ENCODE measurements at regions not wholly inside any gene's neighbourhood (a gene's known extent, or its start where the extent isn't known, plus 50 kb on each side); places are given as distances from the start of the nearest gene placed in this dataset.

DNA sequence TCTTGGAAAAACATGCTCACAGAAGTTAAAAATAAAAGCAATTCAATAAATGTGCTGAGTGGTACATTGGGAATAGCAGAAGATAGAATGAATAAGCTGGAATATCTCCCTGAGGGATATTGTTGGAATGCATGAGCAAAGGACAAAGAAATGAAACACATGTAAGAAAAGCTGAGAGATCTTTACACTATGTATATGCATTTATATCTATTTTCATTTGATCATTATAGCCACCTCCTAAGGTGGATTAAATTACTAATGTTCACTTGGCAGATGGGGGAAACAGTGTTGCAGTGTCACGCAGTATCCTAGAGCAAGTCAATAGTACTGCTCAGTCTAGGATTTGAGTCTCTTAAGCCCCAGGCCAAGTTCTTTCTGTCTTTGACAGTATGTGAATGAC lies 542.0 kb upstream of the MARCKS start:
- DNase-seq = no peak
- TF ChIP-seq GABPA (IDR thresholded peaks at IDR 0.05; ENCODE audit: low read depth) = no peak
- no peak for TF ChIP-seq TEAD4 (IDR thresholded peaks at IDR 0.05; ENCODE audit: borderline replicate concordance, insufficient read depth)
- no peak for TF ChIP-seq YY1 (IDR thresholded peaks at IDR 0.05; ENCODE audit: low read depth)
- TF ChIP-seq EZH2phosphoT487 (IDR thresholded peaks at IDR 0.05; ENCODE audit: borderline replicate concordance, low read depth) = no peak
- no peak for TF ChIP-seq TAF1 (IDR thresholded peaks at IDR 0.05; ENCODE audit: borderline replicate concordance, low read depth, low read length)
- TF ChIP-seq, protein P1, sequence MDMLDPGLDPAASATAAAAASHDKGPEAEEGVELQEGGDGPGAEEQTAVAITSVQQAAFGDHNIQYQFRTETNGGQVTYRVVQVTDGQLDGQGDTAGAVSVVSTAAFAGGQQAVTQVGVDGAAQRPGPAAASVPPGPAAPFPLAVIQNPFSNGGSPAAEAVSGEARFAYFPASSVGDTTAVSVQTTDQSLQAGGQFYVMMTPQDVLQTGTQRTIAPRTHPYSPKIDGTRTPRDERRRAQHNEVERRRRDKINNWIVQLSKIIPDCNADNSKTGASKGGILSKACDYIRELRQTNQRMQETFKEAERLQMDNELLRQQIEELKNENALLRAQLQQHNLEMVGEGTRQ (IDR thresholded peaks at IDR 0.05; ENCODE audit: borderline replicate concordance, low read depth, low read length) = no peak
- TF ChIP-seq, protein P2, sequence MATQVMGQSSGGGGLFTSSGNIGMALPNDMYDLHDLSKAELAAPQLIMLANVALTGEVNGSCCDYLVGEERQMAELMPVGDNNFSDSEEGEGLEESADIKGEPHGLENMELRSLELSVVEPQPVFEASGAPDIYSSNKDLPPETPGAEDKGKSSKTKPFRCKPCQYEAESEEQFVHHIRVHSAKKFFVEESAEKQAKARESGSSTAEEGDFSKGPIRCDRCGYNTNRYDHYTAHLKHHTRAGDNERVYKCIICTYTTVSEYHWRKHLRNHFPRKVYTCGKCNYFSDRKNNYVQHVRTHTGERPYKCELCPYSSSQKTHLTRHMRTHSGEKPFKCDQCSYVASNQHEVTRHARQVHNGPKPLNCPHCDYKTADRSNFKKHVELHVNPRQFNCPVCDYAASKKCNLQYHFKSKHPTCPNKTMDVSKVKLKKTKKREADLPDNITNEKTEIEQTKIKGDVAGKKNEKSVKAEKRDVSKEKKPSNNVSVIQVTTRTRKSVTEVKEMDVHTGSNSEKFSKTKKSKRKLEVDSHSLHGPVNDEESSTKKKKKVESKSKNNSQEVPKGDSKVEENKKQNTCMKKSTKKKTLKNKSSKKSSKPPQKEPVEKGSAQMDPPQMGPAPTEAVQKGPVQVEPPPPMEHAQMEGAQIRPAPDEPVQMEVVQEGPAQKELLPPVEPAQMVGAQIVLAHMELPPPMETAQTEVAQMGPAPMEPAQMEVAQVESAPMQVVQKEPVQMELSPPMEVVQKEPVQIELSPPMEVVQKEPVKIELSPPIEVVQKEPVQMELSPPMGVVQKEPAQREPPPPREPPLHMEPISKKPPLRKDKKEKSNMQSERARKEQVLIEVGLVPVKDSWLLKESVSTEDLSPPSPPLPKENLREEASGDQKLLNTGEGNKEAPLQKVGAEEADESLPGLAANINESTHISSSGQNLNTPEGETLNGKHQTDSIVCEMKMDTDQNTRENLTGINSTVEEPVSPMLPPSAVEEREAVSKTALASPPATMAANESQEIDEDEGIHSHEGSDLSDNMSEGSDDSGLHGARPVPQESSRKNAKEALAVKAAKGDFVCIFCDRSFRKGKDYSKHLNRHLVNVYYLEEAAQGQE (IDR thresholded peaks at IDR 0.05; ENCODE audit: low read depth, low read length) = no peak
- TF ChIP-seq JUND (IDR thresholded peaks at IDR 0.05) = no peak
- TF ChIP-seq MEF2A (IDR thresholded peaks at IDR 0.05; ENCODE audit: borderline replicate concordance, low read depth) = no peak
- no peaks in the 10 kb centered on the region for H3K9me2 ChIP-seq
- 100% methylated on average over 1 of the region's 1 CpG for WGBS (ENCODE audit: low lambda C conversion rate)
- H3K36me3 ChIP-seq (replicated peaks in 1 of 2; ENCODE audit: control insufficient read depth in 1 of 2, insufficient read depth in 2 of 2, low read length in 1 of 2) = peaks cover 0 to 4% of the 10 kb centered on the region in 2 experiments
- no peak overlapping the region for H3K27ac ChIP-seq (ENCODE audit: low read depth in 2 of 2, low read length in 1 of 2)
- H3K9ac ChIP-seq = no peak overlapping the region
- no peaks in the 10 kb centered on the region; a peak in 2 of 4 replicates for H3K4me1 ChIP-seq (ENCODE audit: control insufficient read depth in 1 of 2, insufficient read depth in 2 of 2, low read depth in 1 of 2, low read length in 1 of 2)
- no peaks in the 10 kb centered on the region for H3K9me3 ChIP-seq
- H4K20me1 ChIP-seq (ENCODE audit: insufficient read depth) = no peaks in the 10 kb centered on the region
- H2AFZ ChIP-seq (ENCODE audit: low read depth) = no peak overlapping the region
- H3K27me3 ChIP-seq (ENCODE audit: insufficient read depth) = no peaks in the 10 kb centered on the region
- CTCF ChIA-PET = interaction anchor here (0.6 kb wide), 1 partner anchor 812 kb away, joined by 3 read pairs; no protein-coding TSS in a partner anchor
- H3K79me2 ChIP-seq (ENCODE audit: insufficient read depth) = no peaks in the 10 kb centered on the region
- H3K4me2 ChIP-seq = no peak overlapping the region
- H3F3A ChIP-seq (replicated peaks; ENCODE audit: insufficient read depth) = no peaks in the 10 kb centered on the region
- POLR2A ChIA-PET = no interaction called here
- H3K4me3 ChIP-seq (ENCODE audit: low read depth in 2 of 2, low read length in 1 of 2) = no peak overlapping the region

DNA sequence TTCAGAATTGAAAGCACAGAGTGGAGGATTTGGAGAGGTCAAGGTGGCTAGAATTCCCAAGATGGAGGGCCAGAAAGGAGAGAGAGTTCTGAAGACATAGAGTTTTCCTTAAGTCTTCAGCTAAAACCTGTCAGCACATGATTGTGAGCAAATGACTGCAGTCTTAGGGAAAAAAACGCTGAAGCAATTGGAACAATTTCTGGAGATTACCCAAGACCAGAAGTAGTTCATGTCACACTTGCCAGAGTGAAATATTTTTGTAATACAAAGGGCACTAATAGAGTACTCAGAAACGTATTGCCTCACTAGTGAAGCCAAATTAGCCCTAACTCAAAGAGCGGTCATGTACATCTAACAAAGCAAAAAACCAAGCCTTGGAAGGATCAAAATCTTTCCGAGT lies 541.3 kb upstream of the MARCKS start:
- no peak overlapping the region for H3K27ac ChIP-seq (ENCODE audit: low read depth in 2 of 2, low read length in 1 of 2)
- TF ChIP-seq, protein P1 (IDR thresholded peaks at IDR 0.05; ENCODE audit: borderline replicate concordance, low read depth, low read length) = no peak
- no peak for TF ChIP-seq JUND (IDR thresholded peaks at IDR 0.05)
- TF ChIP-seq ELF1 (IDR thresholded peaks at IDR 0.05) = no peak
- no peak for TF ChIP-seq GABPA (IDR thresholded peaks at IDR 0.05; ENCODE audit: low read depth)
- TF ChIP-seq FOXJ3 (CRISPR knock-in tag; IDR thresholded peaks at IDR 0.05) = no peak
- TF ChIP-seq RAD21 (IDR thresholded peaks at IDR 0.05; ENCODE audit: low read length) = no peak
- TF ChIP-seq FOSL2 (IDR thresholded peaks at IDR 0.05; ENCODE audit: borderline replicate concordance, low read depth) = no peak
- no peak for TF ChIP-seq NRF1 (IDR thresholded peaks at IDR 0.05; ENCODE audit: low read depth, low read length)
- no peak for TF ChIP-seq RCOR1 (IDR thresholded peaks at IDR 0.05; ENCODE audit: low read length)
- TF ChIP-seq, protein P3, sequence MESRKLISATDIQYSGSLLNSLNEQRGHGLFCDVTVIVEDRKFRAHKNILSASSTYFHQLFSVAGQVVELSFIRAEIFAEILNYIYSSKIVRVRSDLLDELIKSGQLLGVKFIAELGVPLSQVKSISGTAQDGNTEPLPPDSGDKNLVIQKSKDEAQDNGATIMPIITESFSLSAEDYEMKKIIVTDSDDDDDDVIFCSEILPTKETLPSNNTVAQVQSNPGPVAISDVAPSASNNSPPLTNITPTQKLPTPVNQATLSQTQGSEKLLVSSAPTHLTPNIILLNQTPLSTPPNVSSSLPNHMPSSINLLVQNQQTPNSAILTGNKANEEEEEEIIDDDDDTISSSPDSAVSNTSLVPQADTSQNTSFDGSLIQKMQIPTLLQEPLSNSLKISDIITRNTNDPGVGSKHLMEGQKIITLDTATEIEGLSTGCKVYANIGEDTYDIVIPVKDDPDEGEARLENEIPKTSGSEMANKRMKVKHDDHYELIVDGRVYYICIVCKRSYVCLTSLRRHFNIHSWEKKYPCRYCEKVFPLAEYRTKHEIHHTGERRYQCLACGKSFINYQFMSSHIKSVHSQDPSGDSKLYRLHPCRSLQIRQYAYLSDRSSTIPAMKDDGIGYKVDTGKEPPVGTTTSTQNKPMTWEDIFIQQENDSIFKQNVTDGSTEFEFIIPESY (IDR thresholded peaks at IDR 0.05; ENCODE audit: borderline replicate concordance, low read depth) = no peak
- TF ChIP-seq PBX3 (IDR thresholded peaks at IDR 0.05) = no peak
- TF ChIP-seq SIN3A (IDR thresholded peaks at IDR 0.05; ENCODE audit: borderline replicate concordance, low read depth, low read length) = no peak

More for the DNA sequence above, 541.3 kb upstream of the MARCKS start:
- no peaks in the 10 kb centered on the region for H3K79me2 ChIP-seq (ENCODE audit: insufficient read depth)
- no peak overlapping the region for H3K4me2 ChIP-seq
- H3K36me3 ChIP-seq (replicated peaks in 1 of 2; ENCODE audit: control insufficient read depth in 1 of 2, insufficient read depth in 2 of 2, low read length in 1 of 2) = peaks cover 0 to 4% of the 10 kb centered on the region in 2 experiments
- H3K4me1 ChIP-seq (ENCODE audit: control insufficient read depth in 1 of 2, insufficient read depth in 2 of 2, low read depth in 1 of 2, low read length in 1 of 2) = no peaks in the 10 kb centered on the region; a peak in 2 of 4 replicates
- DNase-seq = no peak
- POLR2A ChIA-PET = no interaction called here
- no peaks in the 10 kb centered on the region for H4K20me1 ChIP-seq (ENCODE audit: insufficient read depth)
- H3F3A ChIP-seq (replicated peaks; ENCODE audit: insufficient read depth) = no peaks in the 10 kb centered on the region
- CTCF ChIA-PET = interaction anchor here (0.6 kb wide), 1 partner anchor 813 kb away, joined by 3 read pairs; no protein-coding TSS in a partner anchor
- no peak overlapping the region for H3K9ac ChIP-seq
- no peaks in the 10 kb centered on the region for H3K9me3 ChIP-seq
- WGBS (ENCODE audit: low lambda C conversion rate) = 93% methylated on average over 4 of the region's 4 CpGs
- no peaks in the 10 kb centered on the region for H3K9me2 ChIP-seq
- H3K4me3 ChIP-seq (ENCODE audit: low read depth in 2 of 2, low read length in 1 of 2) = no peak overlapping the region
- H3K27me3 ChIP-seq (ENCODE audit: insufficient read depth) = no peaks in the 10 kb centered on the region
- H2AFZ ChIP-seq (ENCODE audit: low read depth) = no peak overlapping the region

Data from SK-N-SH (cell line).